Endothelial cell of umbilical vein (primary cell): ENCODE measurements at regions not wholly inside any gene's neighbourhood (a gene's known extent, or its start where the extent isn't known, plus 50 kb on each side); places are given as distances from the start of the nearest gene placed in this dataset.

Source experiments
- BruUV-seq: library from RNA; stranded (reverse); fragments of 400-500 nt; replicated peaks from 2 replicates; lab custom pipeline; 2021; lab: Mats Ljungman, UMichigan
- CTCF ChIA-PET: fragments of 300-600, 350-600 bp; sonication (Branson Sonifier 250); formaldehyde crosslinking; loops from one replicate; lab custom pipeline; 2021; ENCODE audit warnings: antibody characterized with exemption, inconsistent platforms; lab: Charles Lee
- POLR2A ChIA-PET: fragments of 300-600, 350-600 bp; sonication (Branson Sonifier 250); formaldehyde crosslinking; loops from one replicate; lab custom pipeline; 2021; ENCODE audit warnings: antibody characterized with exemption, inconsistent platforms; lab: Charles Lee
- DNase-seq: peaks from one replicate; pipeline ENCODE4 v3.0.0-alpha.2; 2011; ENCODE audit warnings: low read depth, low spot score
- FAIRE-seq: peaks from 2 replicates; lab custom pipeline; 2011; peaks lifted over from hg19 to GRCh38; lab: Jason Lieb, UNC
- H2AFZ ChIP-seq: 2 replicates; pipeline ENCODE4 v1.6.0; 2012; ENCODE audit warnings: low read depth, low read length, control low read depth, inconsistent platforms
- H3K27ac ChIP-seq: 2 replicates; pipeline ENCODE4 v1.5.1; 2011; ENCODE audit warnings: low read depth, mild to moderate bottlenecking, control low read depth, low read length, moderate library complexity; ENCODE audit not compliant: insufficient read depth
- H3K27me3 ChIP-seq, 2 experiments: 2 replicates each; pipeline versions ENCODE4 v1.6.0 to v1.6.1; 2011; ENCODE audit warnings: low read length in 2 of 2, mixed read lengths in 1 of 2; ENCODE audit not compliant: control insufficient read depth in 2 of 2, insufficient read depth in 2 of 2
- H3K36me3 ChIP-seq, 2 experiments: 2 replicates in 1 of 2; 3 replicates in 1 of 2; pipeline ENCODE4 v1.5.1; 2011; ENCODE audit warnings: low read length in 2 of 2, mild to moderate bottlenecking in 1 of 2, moderate library complexity in 1 of 2; ENCODE audit not compliant: control insufficient read depth in 2 of 2, insufficient read depth in 2 of 2; ENCODE audit errors: extremely low read depth in 1 of 2
- H3K4me1 ChIP-seq: 3 replicates; pipeline ENCODE4 v1.5.1; 2011; ENCODE audit warnings: mild to moderate bottlenecking, low read length; ENCODE audit not compliant: control insufficient read depth, insufficient read depth; ENCODE audit errors: extremely low read depth
- H3K4me2 ChIP-seq: 2 replicates; pipeline ENCODE4 v1.6.1; 2011; ENCODE audit warnings: low read length, control low read depth, mixed read lengths; ENCODE audit not compliant: insufficient read depth
- H3K4me3 ChIP-seq, 3 experiments: fragments of 200-600 bp in 1 of 3; sonication (generic), shearing (Covaris generic) in 1 of 3; replicated peaks in 1 of 3; 2 replicates each; pipeline ENCODE4 v1.5.1; 2011 to 2016; ENCODE audit warnings: control low read depth in 3 of 3, low read length in 3 of 3, mild to moderate bottlenecking in 2 of 3, inconsistent platforms in 1 of 3, low read depth in 1 of 3, moderate library complexity in 1 of 3; ENCODE audit not compliant: insufficient read depth in 1 of 3
- H3K79me2 ChIP-seq: 2 replicates; pipeline ENCODE4 v1.6.0; 2012; ENCODE audit warnings: low read length, inconsistent platforms; ENCODE audit not compliant: control insufficient read depth, insufficient read depth
- H3K9ac ChIP-seq: replicated peaks from 2 replicates; pipeline ENCODE3; 2011; ENCODE audit warnings: low read length, control low read depth; ENCODE audit not compliant: insufficient read depth; ENCODE audit errors: extremely low read depth
- H3K9me1 ChIP-seq: replicated peaks from 3 replicates; pipeline ENCODE4 v1.6.0; 2011; ENCODE audit warnings: mild to moderate bottlenecking, low read length; ENCODE audit not compliant: control insufficient read depth, insufficient read depth; ENCODE audit errors: extremely low read depth
- H3K9me3 ChIP-seq: replicated peaks from 2 replicates; pipeline ENCODE4 v1.5.1; 2012; ENCODE audit warnings: low read length, inconsistent platforms; ENCODE audit not compliant: control insufficient read depth, insufficient read depth
- H4K20me1 ChIP-seq: replicated peaks from 2 replicates; pipeline ENCODE3; 2011; ENCODE audit warnings: mild to moderate bottlenecking, low read length; ENCODE audit not compliant: control insufficient read depth, insufficient read depth; ENCODE audit errors: extremely low read depth
- EZH2 ChIP-seq: IDR thresholded peaks from 2 replicates; pipeline ENCODE4 v1.6.1; 2012; ENCODE audit warnings: borderline replicate concordance, low read depth, mild to moderate bottlenecking, moderate library complexity, low read length, inconsistent platforms; ENCODE audit not compliant: severe bottlenecking
- GATA2 ChIP-seq: IDR thresholded peaks from 2 replicates; pipeline ENCODE4 v1.7.0; 2011; ENCODE audit warnings: low read depth, mild to moderate bottlenecking, moderate library complexity, mixed read lengths, low read length; ENCODE audit not compliant: insufficient read length, insufficient read depth
- JUN ChIP-seq: IDR thresholded peaks from 2 replicates; pipeline ENCODE4 v1.6.1; 2011; ENCODE audit warnings: borderline replicate concordance, low read depth; ENCODE audit not compliant: insufficient read length, insufficient read depth
- MAX ChIP-seq: IDR thresholded peaks from 2 replicates; pipeline ENCODE4 v1.6.1; 2011; ENCODE audit not compliant: insufficient read depth, insufficient read length
- MYC ChIP-seq: IDR thresholded peaks from one replicate; pipeline ENCODE4 v1.6.1; 2011; ENCODE audit warnings: mild to moderate bottlenecking, low read depth, low read length
- POLR2AphosphoS5 ChIP-seq: IDR thresholded peaks from 2 replicates; pipeline ENCODE4 v1.6.1; 2012; ENCODE audit warnings: low read depth, mild to moderate bottlenecking, control low read depth, low read length, moderate library complexity; ENCODE audit not compliant: insufficient read depth
- dilution Hi-C: fragments of 300-500 bp; cut with MboI; formaldehyde crosslinking; loops from one replicate; pipeline ENCODE4 v1.15.0; 2019; ENCODE audit warnings: low sequenced_read_pairs; ENCODE audit not compliant: extremely low pct_ligation_motif_present
- intact Hi-C: fragments of 100-400 bp; cut with micrococcal nuclease; formaldehyde crosslinking; loops from one replicate; pipeline ENCODE4 v1.10.0; 2022

DNA sequence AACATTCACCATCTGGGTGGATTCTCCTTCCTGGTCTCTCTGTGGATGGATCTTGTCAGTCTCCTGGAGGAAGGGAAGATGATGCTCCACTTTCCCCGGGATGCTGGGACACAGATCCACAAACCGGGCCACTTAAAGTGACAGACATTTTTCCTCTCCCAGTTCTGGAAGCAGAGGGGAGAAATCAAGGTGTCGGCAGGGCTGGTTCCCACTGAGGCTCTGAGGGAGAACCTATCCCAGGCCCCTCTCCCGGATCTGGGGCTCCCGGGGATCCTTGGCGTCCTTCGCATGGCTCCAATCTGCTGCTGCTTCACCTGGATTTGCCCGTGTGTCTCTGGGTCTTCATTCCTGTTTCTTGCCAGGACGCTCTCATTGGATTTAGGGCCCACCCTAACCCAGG lies 263.1 kb upstream of the TNRC6C start:
- no peak overlapping the region for H3K4me3 ChIP-seq
- H3K36me3 ChIP-seq: no peaks in the 10 kb centered on the region
- H3K4me1 ChIP-seq: no peaks in the 10 kb centered on the region
- intact Hi-C loops: no loop called here
- H3K9me1 ChIP-seq: no peaks in the 10 kb centered on the region
- POLR2A ChIA-PET: no interaction called here
- H4K20me1 ChIP-seq: no peaks in the 10 kb centered on the region
- TF ChIP-seq POLR2AphosphoS5 (no peak), MAX (no peak), MYC (no peak), GATA2 (no peak), JUN (no peak)
- H3K9me3 ChIP-seq: no peaks in the 10 kb centered on the region
- CTCF ChIA-PET: no interaction called here
- dilution Hi-C loops: no loop called here
- no peak for FAIRE-seq
- H3K27me3 ChIP-seq: peaks cover 29% of the 10 kb centered on the region in 2 experiments
- no peak overlapping the region for H3K4me2 ChIP-seq
- no peaks in the 10 kb centered on the region for H3K79me2 ChIP-seq
- BruUV-seq: no TSS peak
- DNase-seq: no peak
- no peak overlapping the region for H2AFZ ChIP-seq
- no peak overlapping the region for H3K9ac ChIP-seq
- no peak overlapping the region for H3K27ac ChIP-seq

GRCh38 chr17:77696151-77696720 lies 262.3 kb upstream of the TNRC6C start:
- dilution Hi-C loops (no loop called here), intact Hi-C loops (no loop called here)
- no peaks in the 10 kb centered on the region for H3K4me1 ChIP-seq
- no peaks in the 10 kb centered on the region for H3K9me3 ChIP-seq
- POLR2A ChIA-PET: no interaction called here
- H3K36me3 ChIP-seq: no peaks in the 10 kb centered on the region
- DNase-seq (no peak), FAIRE-seq (no peak)
- no peak overlapping the region for H2AFZ ChIP-seq
- no peaks in the 10 kb centered on the region for H3K79me2 ChIP-seq
- CTCF ChIA-PET: no interaction called here
- peaks cover 27 to 29% of the 10 kb centered on the region in 2 experiments for H3K27me3 ChIP-seq
- H4K20me1 ChIP-seq: no peaks in the 10 kb centered on the region
- BruUV-seq: no TSS peak
- no peak overlapping the region for H3K9ac ChIP-seq
- no peaks in the 10 kb centered on the region for H3K9me1 ChIP-seq
- peak; percentile 28 for TF ChIP-seq EZH2
- no peak for TF ChIP-seq JUN
- no peak overlapping the region for H3K27ac ChIP-seq
- H3K4me3 ChIP-seq: no peak overlapping the region
- H3K4me2 ChIP-seq: no peak overlapping the region
